ENCODE measurements at regions not wholly inside any gene's neighbourhood (a gene's known extent, or its start where the extent isn't known, plus 50 kb on each side); places are given as distances from the start of the nearest gene placed in this dataset.

GRCh38 chr1:93750955-93751354, 69.3 kb upstream of the BCAR3 start:
- H3K4me1 Mint-ChIP-seq (ENCODE audit: low read depth, unreplicated experiment), result peaks cover 27% of the 10 kb centered on the region
- TF ChIP-seq EZH2 (IDR thresholded peaks at IDR 0.05; ENCODE audit: insufficient read depth, low read length), result no peak
- TF ChIP-seq CTCF (IDR thresholded peaks at IDR 0.05; ENCODE audit: insufficient read depth, low read depth, low read length), result no peak
- peaks cover 12% of the 10 kb centered on the region for H3K9me3 Mint-ChIP-seq (ENCODE audit: unreplicated experiment)
- no peak overlapping the region for H3K4me3 Mint-ChIP-seq (ENCODE audit: unreplicated experiment)
- Histone ChIP-seq H3K4me1 (ENCODE audit: insufficient read depth, low read length) (peaks cover 17% of the 10 kb centered on the region), H3K79me2 (ENCODE audit: insufficient read depth, low read length) (no peaks in the 10 kb centered on the region), H4K20me1 (ENCODE audit: insufficient read depth, low read length) (no peaks in the 10 kb centered on the region), H3K9ac (ENCODE audit: low read length) (no peak overlapping the region), H3K36me3 (ENCODE audit: insufficient read depth, low read length) (no peaks in the 10 kb centered on the region), H3K9me3 (ENCODE audit: insufficient read depth, low read depth, low read length) (peaks cover 4% of the 10 kb centered on the region), H3K4me3 (ENCODE audit: insufficient read depth, low read depth, low read length) (no peak overlapping the region), H3K27me3 (ENCODE audit: insufficient read depth, low read length) (no peaks in the 10 kb centered on the region), H2AFZ (ENCODE audit: low read depth, low read length) (no peak overlapping the region), H3K27ac (ENCODE audit: low read depth, low read length) (no peak overlapping the region), H3K4me2 (ENCODE audit: low read length) (no peak overlapping the region)
- no peak overlapping the region for H3K27ac Mint-ChIP-seq (ENCODE audit: unreplicated experiment)
- H3K27me3 Mint-ChIP-seq (ENCODE audit: low read depth, unreplicated experiment), result no peaks in the 10 kb centered on the region
- H3K36me3 Mint-ChIP-seq (ENCODE audit: low read depth, unreplicated experiment), result peaks cover under 1% of the 10 kb centered on the region
- no peak for FAIRE-seq
- no peak for DNase-seq (ENCODE audit: low read depth)

- Histone ChIP-seq H3K27me3 (ENCODE audit: insufficient read depth, low read length) (no peaks in the 10 kb centered on the region), H3K4me1 (ENCODE audit: insufficient read depth, low read length) (peaks cover 16% of the 10 kb centered on the region), H3K36me3 (ENCODE audit: insufficient read depth, low read length) (no peaks in the 10 kb centered on the region), H3K4me2 (ENCODE audit: low read length) (no peak overlapping the region), H3K9ac (ENCODE audit: low read length) (no peak overlapping the region), H3K9me3 (ENCODE audit: insufficient read depth, low read depth, low read length) (peaks cover 4% of the 10 kb centered on the region), H3K27ac (ENCODE audit: low read depth, low read length) (no peak overlapping the region), H2AFZ (ENCODE audit: low read depth, low read length) (no peak overlapping the region), H3K4me3 (ENCODE audit: insufficient read depth, low read depth, low read length) (no peak overlapping the region), H4K20me1 (ENCODE audit: insufficient read depth, low read length) (no peaks in the 10 kb centered on the region), H3K79me2 (ENCODE audit: insufficient read depth, low read length) (no peaks in the 10 kb centered on the region)
- Mint-ChIP-seq H3K9me3 (ENCODE audit: unreplicated experiment) (peaks cover 12% of the 10 kb centered on the region), H3K36me3 (ENCODE audit: low read depth, unreplicated experiment) (peaks cover 2% of the 10 kb centered on the region), H3K27me3 (ENCODE audit: low read depth, unreplicated experiment) (peaks cover 3% of the 10 kb centered on the region), H3K4me3 (ENCODE audit: unreplicated experiment) (peak overlapping the region; percentile 50), H3K4me1 (ENCODE audit: low read depth, unreplicated experiment) (peaks cover 23% of the 10 kb centered on the region), H3K27ac (ENCODE audit: unreplicated experiment) (no peak overlapping the region)
- DNase-seq (ENCODE audit: low read depth) (no peak), FAIRE-seq (no peak)
- TF ChIP-seq CTCF (IDR thresholded peaks at IDR 0.05; ENCODE audit: insufficient read depth, low read depth, low read length) (no peak), EZH2 (IDR thresholded peaks at IDR 0.05; ENCODE audit: insufficient read depth, low read length) (no peak)
These were observed 68.3 kb upstream of the BCAR3 start for GRCh38 chr1:93749894-93750301.

- Histone ChIP-seq H4K20me1 (ENCODE audit: insufficient read depth, low read length) (no peaks in the 10 kb centered on the region), H3K9me3 (ENCODE audit: insufficient read depth, low read depth, low read length) (peaks cover 4% of the 10 kb centered on the region), H2AFZ (ENCODE audit: low read depth, low read length) (no peak overlapping the region), H3K27ac (ENCODE audit: low read depth, low read length) (no peak overlapping the region), H3K4me3 (ENCODE audit: insufficient read depth, low read depth, low read length) (no peak overlapping the region), H3K27me3 (ENCODE audit: insufficient read depth, low read length) (no peaks in the 10 kb centered on the region), H3K9ac (ENCODE audit: low read length) (no peak overlapping the region), H3K4me2 (ENCODE audit: low read length) (no peak overlapping the region), H3K79me2 (ENCODE audit: insufficient read depth, low read length) (no peaks in the 10 kb centered on the region), H3K36me3 (ENCODE audit: insufficient read depth, low read length) (no peaks in the 10 kb centered on the region), H3K4me1 (ENCODE audit: insufficient read depth, low read length) (peaks cover 12% of the 10 kb centered on the region)
- TF ChIP-seq EZH2 (IDR thresholded peaks at IDR 0.05; ENCODE audit: insufficient read depth, low read length) (no peak), CTCF (IDR thresholded peaks at IDR 0.05; ENCODE audit: insufficient read depth, low read depth, low read length) (no peak)
- Mint-ChIP-seq H3K9me3 (ENCODE audit: unreplicated experiment) (peaks cover 12% of the 10 kb centered on the region), H3K36me3 (ENCODE audit: low read depth, unreplicated experiment) (peaks cover 2% of the 10 kb centered on the region), H3K4me1 (ENCODE audit: low read depth, unreplicated experiment) (peaks cover 23% of the 10 kb centered on the region), H3K4me3 (ENCODE audit: unreplicated experiment) (peak overlapping the region; percentile 50), H3K27me3 (ENCODE audit: low read depth, unreplicated experiment) (peaks cover 4% of the 10 kb centered on the region), H3K27ac (ENCODE audit: unreplicated experiment) (no peak overlapping the region)
- no peak for FAIRE-seq
- DNase-seq (ENCODE audit: low read depth), result no peak
These were observed 67.8 kb upstream of the BCAR3 start for GRCh38 chr1:93749487-93749886.
